Stimulated activated CD4-positive, alpha-beta T cell treated with anti-CD3 and anti-CD28 coated beads, Interleukin-4, amount 100 ng/mL, for 24 hours (primary cell): ENCODE measurements at regions not wholly inside any gene's neighbourhood (a gene's known extent, or its start where the extent isn't known, plus 50 kb on each side); places are given as distances from the start of the nearest gene placed in this dataset.

Experiments
- DNase-seq: peaks from one replicate; pipeline ENCODE4 v3.0.0-alpha.2; 2020

DNA sequence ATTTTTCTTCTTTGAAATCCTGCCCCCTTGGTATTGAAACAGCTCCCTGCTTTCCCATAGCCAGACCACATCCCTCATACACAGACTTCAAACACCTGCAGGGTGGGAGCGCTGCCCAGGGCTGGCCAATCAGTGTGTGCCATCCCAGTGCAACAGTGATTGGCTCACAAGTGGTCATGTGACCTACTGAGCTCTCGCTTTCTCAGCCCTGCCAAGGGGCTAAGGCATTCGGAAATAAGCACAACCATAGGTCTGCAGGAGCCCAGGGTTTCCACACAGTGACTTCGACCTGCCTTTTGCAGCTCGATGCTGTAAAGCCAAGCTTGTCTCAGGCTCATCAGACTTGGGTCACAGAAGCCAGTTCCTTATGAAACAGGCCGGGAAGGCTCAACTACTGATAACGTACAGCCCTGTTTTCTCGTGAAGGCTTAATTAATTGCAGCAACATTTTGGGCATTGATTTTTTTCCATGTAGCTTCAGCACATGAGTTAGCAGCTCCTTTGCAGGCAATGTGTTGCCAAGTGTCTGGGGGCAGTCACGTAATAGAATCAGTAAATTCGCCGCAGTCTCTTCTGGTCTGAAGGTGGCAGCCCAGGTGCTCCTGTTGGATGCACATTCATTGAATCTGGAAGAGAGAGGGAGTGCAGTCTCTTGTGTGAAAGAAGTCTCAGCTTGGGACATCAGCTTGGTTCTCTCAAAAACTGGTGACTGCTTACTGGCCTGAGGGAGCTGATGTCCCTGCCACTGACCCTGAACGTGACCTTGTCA is 1091.8 kb downstream of the AACS start:
- DNase-seq, result no peak

DNA sequence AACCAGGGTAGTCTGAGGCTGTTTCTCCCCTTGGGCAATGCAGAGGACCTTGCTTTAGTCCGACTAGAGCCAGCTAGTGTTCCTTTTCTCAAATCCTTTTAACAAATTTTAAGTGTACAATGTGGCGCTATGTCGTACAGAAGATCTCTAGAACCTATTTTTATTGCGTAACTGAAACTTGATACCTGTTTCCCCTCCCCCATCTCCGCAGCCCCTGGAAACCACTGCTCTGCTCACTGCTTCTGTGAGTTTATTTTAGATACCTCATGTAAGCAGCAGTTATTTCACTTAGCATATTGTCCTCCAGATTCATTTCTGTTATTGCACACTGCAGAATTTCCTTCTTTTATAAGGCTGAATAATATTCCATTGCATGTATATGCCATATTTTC is 1092.3 kb downstream of the AACS start:
- DNase-seq, result no peak

DNA sequence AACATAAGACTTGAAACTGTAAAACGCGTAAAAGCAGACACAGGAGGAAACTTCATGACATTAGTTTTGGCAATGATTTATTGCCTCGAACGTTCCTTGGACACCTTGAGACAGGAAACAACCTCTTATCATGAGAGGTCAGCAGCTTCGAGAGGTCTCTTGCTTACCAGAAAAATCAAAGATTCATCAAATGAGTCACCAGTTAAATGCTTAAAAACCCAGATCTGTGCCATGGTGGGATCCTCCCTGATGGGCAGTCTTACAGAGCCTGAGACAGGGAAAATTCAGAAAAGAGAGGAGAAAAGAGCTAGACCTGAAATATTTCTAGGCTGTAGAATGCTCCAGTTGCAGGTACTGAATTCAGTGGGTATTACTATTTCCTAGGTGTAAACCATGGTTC is 1093.9 kb downstream of the AACS start:
- no peak for DNase-seq

DNA sequence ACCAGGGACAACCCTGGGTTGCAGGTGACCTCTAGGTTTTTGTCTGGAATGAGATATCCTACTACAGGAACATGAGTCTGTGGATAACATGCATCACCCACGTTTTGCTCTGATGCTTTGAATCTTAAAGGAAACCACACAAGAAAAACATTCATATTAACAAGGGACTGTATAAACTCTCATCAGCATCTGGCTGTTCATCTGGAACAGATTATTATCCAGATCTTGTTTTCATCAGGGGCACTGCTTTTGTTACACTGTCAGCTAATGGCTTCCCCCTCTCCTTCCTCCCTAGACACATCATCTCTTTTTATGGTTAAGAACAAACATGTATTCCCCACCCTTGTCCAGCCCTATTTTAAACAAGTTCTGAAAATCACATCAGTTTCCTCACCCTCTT is 1095.7 kb downstream of the AACS start:
- no peak for DNase-seq

DNA sequence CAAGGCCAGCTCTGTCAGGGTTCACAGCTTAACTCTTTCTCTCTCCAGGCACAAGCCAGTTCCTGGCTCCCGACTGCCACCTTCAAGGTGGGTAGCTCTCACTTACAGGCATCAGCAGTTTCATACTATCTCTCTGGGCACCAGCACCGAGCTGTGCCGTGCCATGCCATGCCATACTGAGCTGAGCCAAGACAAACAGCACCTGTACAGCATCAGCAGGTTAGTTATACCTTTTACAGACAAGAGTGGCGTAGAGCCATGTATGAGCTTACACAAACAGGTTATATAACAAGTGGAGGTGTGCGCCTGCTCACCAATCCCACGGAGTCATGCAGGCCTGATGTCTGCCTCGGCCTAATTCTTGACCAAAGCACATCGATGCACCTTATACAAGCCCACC is 1098.7 kb downstream of the AACS start:
- DNase-seq, result no peak

DNA sequence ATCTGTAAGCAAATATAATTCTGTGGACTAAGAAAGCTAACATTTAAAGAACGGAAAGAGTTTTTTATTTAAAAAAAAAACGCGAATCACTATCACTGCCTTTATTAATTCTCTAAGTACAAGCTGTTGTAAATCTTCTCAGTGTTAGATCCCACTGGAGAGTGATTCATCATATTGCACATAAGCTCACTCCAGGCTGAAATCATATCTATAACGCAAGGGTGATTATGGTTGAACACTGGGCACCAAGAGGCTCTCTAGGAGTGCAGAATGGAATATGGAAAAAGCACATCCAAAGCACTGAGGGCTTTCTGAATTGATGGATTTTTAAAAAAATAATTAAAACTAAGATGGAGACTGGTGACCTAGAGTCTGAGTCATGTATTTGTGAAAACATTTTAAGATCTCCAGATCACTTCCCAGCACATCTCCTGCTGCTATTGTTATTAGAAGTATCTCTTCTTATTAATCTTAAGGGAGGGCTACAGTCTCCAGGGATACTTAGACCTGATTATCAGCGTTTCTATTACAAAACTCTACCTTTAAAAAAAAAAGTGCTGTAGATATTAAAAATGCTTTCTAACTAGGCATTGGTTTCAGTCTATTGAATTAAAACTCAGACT is 1106.8 kb downstream of the AACS start:
- DNase-seq, result no peak

DNA sequence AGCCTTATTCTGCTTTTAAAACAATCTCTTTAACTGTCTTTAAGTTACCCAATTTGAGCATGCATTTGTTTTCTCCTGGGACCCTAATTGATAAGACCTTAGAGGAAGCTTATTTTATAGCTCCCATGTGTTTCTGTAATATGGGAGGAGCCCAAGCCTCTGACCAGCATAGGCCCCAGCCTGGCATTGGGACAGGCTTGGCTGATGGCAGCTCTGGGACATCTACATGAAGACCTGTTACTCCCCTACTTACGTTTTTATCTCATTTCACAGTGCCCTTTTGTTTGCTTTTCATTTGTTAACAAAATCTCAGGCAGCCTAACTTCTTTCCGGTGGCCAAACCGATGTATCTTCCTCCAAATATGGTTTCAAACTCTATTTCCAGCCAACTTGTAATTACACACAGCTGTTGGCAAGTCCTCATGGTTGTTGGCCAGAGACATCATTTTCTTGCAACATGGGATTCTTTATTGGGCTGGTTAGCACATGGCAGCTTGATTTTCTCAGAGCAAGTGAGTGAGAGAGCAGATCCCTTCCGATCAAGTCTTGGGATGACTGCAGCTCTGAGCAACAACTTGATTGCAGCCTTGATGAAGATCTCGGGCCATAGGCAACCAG is 1117.5 kb downstream of the AACS start:
- no peak for DNase-seq

DNA sequence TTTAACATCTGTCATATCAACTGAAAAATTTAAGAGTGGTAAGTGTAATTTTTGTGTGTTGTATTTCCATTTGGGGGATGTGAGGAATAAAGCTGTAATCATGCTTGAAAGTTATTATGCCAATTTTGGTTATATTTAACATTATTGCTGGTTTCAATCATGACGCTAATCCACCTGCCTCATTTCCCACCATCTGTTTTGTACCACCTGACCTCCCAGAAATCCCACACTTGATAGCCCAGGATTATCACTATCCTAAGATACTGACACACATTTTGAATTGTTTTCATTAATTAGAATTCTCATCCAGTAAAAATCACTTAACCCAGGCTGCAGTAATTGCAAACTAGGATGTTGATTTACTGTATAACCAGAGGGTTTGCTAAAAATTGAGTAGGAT is 1119.8 kb downstream of the AACS start:
- DNase-seq, result no peak

DNA sequence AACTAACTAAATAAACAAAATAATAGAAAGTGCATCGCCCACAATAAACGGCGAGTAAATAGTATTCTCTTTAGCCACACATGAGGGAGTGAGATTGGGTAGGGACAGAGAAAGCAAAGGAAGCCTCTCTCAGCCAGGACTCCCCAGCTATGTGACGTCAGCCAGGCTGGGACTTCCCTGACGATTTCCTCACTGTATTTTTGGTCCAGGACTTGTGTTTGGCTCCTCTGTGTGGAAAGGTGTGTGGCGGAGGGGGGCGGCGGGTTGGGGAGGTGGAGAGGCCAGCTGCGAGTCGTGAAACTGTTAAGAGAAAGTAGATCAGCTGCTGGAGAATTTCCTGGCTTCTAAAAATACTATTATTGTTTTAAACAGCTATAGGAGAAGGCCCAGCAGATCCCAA is 1124.6 kb downstream of the AACS start:
- no peak for DNase-seq

DNA sequence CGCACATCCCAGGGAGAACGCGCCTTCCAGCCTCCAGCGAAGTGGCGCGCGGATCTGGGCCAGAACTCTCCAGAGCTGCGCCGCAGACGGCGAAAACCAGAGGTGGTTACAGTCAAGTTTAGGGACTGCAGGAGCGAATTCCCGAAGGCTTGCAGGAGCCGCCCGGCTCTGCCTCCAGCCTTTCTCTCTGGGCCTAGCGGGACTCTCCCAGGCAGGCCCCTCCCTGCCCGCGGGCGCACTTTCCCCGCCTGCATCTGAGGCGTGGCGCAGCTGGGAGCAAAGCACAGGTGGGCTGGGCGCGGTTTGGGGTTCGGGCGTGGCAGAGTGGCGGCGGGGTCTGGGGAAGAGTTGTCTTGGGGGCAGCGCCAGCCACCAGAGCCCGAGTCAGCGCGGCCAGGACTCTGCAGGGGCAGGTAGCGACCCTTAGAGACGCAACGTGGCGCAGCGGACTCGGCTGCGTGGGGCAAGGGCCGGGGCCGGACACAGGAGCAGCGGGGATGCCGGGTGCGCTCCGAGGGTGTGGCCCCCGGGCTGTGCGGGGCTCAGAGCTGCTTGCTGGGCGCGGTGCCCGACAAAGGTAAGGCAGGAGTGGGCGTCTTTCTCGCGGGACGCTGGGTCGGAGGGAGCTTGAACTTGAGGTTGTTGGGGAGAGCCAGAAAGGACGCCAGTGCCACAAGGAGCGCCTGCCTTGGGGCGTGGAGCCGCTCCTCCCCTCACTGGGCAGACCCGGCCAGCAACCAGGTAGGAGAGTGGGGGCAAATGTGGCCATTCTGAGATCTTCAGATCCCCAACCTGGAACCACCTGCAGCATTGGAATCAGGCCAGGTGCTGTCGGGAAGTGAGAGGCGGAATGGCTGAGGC is 1126.0 kb downstream of the AACS start:
- no peak for DNase-seq

DNA sequence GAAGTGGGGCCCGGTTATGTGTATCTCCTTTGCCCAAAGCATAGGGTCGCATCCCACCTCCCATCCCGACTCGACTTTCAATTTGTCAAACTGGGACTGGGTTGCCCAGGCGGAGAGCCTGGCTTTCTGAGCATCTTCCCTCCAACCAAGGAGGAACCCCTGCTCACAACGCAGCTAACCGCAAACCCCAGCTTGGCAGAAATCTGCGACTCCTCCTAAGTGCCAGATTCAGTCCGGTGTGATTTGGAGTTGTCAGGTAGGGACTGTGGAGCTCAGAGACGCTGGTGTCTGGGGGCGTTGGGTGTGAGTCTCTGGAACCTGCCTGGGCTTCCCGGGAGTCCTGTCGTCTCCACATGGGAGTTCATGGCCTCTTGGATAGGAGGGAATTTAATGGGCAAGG is 1126.7 kb downstream of the AACS start:
- no peak for DNase-seq

DNA sequence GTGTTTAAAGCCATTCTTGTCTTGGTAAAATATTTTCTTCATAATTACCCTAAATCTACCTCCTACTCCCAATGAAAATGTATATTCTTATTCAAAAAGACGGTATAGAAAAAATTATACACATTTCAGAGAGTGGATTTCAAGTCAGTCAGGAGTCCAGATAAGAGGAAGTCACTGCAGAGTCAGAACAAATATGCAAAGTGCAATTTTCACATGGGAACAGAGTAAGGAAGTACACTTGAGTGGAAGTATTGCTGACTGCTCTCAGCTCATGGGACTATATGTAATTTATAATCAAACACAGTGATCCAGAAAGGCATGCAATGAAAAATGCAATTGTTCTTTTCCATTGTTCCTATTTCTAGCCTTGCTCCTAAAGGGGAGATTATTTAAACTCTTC is 1128.0 kb downstream of the AACS start:
- DNase-seq, result no peak

DNA sequence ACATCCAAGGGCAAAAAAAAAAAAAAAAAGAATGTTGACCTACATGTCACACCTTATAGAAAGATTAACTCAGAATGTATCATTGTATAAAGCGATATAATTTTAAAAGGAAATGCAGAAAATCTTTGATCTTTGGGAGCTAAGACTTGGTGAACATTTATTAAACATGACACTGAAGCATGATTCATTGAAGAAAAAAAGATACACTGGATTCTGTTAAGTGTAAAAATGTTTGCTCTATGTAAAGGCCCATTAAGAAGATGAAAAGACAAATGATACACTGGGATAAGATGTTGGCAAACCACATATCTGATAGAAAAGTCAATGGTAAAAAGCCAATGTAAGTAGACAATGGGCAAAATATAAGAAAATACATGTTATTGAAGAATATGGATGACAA is 1131.0 kb downstream of the AACS start:
- no peak for DNase-seq

DNA sequence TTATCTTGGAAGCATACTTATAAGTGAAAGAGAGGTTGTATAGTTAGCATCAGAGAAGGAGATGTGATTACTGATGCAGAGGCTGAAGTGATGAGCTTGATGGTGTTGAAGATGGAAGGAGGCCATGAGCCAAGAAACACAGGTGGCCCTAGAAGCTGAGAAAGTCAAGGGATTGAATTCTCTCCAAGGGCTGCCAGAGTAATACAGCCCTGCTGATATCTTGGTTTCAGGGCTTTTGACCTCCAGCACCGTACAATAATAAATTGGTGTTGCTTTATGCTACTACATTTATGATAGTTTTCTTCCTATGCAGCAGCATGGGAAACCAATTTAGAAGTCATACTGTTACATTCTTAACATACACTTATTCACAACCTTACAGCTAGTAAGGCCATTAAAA is 1133.3 kb downstream of the AACS start:
- DNase-seq, result no peak

DNA sequence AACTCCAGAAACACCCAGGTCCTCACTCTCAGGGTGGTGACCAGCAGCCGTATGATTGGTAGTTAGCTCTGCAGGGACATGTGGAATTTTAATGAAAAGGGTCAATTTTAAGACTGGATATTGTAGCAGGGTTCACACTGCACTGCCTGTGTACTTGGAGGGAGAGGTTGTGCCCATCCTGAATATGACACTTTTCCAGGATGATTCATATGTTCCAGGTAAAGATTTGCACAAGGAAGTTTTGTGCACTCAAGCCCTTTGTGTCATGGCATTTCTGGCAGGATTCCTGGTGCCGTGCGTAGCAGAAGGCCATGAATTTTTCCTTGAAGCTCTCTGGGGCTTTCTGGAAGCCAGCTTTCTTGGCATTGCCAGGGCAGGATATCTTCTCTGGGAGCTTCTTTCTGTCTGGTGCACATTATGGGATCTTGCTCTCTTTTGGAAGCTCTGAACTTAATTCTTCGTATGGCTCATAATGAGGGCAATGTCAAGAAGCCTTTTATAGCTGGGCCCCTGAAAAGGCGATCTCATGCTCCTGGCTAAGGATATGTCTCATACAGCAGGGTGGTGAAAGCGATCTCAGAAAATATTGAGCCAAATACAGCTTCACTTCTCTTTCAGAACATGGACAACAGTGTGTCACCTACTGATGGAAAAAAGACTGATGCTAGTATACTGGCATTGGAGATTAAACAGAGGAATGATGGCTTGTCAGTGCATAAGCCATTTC is 1133.9 kb downstream of the AACS start:
- no peak for DNase-seq

DNA sequence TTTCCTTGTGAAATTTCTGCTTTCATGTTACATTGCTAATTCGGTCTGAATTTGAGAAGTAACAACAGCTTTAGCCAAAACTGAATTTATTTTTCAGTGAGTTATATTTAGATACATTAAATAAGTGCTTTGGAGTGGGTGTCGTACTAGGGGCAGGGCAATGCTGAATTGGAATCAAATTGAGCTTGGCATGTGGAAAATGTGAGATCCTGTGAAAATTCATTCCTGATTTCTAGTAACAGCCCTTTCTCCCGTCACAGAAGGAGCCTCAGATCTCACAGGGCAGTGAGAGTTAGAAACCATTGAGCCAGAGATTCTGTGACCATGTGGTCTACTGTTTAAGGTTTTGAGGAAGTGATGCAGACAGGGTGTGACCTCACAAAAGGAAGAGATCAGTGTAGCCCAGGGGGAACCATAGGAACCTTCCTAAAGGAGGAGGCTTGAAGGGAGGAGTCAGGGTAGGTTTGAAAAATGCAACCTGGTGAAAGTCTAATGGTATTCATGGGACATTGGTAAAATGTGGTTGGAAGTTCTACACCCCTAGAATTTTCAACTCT is 1136.8 kb downstream of the AACS start:
- DNase-seq, result no peak

DNA sequence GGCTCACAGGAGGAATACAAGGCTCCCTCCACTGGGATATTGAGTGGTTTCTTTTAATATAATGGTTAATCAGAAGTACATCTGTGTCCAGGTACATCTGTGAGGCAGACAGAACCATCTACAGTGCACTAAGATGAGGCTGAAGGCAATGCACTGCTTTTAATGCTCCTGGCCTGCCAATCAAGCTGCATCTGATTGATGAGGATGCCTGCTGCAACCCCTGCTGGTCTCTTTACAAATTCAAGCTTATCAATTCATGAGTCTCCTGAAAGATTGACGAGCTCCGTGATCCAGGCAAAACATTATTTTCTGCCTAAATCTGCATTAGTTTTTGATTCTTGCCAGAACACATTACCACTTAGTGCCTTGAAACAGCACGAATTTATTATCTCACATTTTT is 1139.1 kb downstream of the AACS start:
- DNase-seq, result no peak

DNA sequence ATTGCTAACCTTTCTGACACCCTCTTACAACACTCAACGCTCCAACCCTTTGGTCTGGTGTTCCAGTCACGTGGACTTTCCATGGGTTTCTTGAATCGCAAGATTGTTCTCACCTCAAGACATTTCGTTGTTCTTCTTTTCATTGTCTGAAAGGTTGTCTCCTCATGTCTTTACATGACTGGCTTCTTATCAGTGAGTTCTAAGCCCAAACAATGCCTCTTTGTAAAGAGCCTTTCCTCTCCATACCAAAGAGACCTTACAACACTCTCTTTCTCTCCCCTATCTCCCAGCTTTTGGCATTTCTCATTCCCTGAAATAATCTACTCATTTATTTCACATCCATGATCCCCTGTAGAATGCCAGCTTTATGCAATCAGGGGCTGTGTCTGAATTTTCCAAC is 1144.8 kb downstream of the AACS start:
- DNase-seq, result no peak

DNA sequence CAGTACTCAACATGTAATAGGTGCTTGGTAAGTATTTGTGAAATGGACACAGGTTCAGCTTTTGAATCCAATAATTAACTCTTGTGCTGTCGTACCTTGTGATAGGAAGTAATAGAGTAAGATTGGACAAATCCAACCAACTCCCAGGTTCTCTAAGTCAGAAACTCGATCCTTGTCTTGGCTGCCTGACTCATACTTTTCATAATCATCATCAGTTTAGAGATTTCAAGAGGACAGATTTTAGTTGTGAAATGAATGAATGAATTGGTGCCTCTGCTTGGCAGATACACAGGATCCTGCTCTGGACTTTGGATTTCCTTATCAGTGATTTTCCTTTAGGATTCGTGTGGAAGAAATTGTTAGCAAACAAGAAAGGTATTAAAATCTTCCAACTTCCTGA is 1145.2 kb downstream of the AACS start:
- no peak for DNase-seq

DNA sequence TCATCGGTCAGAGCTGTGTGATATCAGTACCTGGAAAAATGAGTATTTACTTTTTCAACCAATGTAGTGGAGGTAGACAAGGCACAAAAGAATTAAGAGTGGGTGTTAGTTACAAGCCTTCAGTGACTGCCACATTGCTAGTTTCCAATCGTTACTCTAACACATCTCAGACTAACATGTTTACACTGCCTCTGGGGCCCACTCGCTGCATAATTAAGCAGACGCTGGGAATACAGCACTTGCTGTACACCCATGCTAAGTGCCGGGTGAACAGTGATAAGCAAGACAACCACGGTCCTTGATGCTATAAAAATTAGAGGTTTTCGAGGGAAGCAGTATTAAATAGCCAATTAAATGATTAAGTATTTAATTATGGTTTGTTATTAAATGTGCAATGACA is 1147.6 kb downstream of the AACS start:
- DNase-seq, result no peak

DNA sequence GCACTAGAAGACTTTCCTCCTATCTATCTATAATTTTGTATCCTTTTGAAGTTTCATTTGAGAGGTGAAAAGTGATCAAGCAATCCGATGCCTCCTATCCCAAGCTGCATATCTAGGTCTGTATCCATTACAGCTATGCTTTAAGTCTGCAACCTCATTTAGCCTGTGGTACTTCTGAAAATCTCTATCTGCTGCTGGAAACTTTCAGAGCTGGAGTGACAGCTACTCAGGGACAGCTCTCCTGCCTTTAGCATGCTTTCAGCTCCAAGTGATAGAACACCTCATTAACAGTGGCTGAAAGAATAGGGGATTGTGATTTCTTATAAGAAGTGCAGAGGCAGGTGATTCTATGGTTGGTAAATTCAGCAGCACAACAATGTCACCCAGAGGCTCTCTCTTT is 1153.5 kb downstream of the AACS start:
- no peak for DNase-seq

DNA sequence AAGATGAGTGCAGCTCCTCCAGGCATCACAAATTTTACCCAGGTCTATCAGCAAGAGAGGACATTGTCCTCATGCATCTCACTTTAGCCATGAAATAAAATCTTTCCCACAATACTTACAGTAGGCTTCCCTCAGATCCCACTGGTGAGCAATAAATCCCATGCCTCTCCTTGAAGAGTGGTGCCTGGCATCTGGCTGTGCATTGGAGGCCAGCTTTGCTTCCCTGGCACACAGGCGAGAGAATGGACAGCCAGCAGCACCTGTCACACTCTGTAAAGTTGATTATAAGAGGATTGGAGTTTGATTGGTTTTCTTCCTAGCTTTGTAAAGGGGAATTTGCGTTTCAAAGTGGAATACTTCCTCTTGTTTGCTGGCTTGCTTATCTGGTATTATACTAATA is 1153.9 kb downstream of the AACS start:
- DNase-seq, result no peak
